Skeletal muscle tissue (tissue), 3 donors: ENCODE measurements at regions not wholly inside any gene's neighbourhood (a gene's known extent, or its start where the extent isn't known, plus 50 kb on each side); places are given as distances from the start of the nearest gene placed in this dataset.

Source experiments
- H3K27ac ChIP-seq: one replicate; pipeline ENCODE4 v1.7.0; 2013; ENCODE audit warnings: mild to moderate bottlenecking, low read depth, low read length, inconsistent platforms
- H3K27me3 ChIP-seq, 3 donors: one replicate each; pipeline ENCODE4 v1.7.0; 2013; ENCODE audit warnings: low read length in 3 of 3; ENCODE audit not compliant: control insufficient read depth in 3 of 3, insufficient read depth in 3 of 3
- H3K36me3 ChIP-seq, 3 donors: one replicate each; pipeline ENCODE4 v1.7.0; 2013; ENCODE audit warnings: low read length in 3 of 3; ENCODE audit not compliant: control insufficient read depth in 3 of 3, insufficient read depth in 3 of 3
- H3K4me1 ChIP-seq, 3 donors: one replicate each; pipeline ENCODE4 v1.7.0; 2013; ENCODE audit warnings: low read length in 3 of 3, mild to moderate bottlenecking in 3 of 3; ENCODE audit not compliant: control insufficient read depth in 3 of 3, insufficient read depth in 3 of 3
- H3K4me3 ChIP-seq, 3 donors: one replicate each; pipeline ENCODE4 v1.7.0; 2013; ENCODE audit warnings: low read length in 3 of 3
- H3K9ac ChIP-seq, 3 donors: one replicate each; pipeline ENCODE4 v1.7.0; 2013; ENCODE audit warnings: low read length in 3 of 3, mild to moderate bottlenecking in 3 of 3, moderate library complexity in 2 of 3, low read depth in 1 of 3
- H3K9me3 ChIP-seq, 3 donors: one replicate each; pipeline ENCODE4 v1.7.0; 2013; ENCODE audit warnings: low read length in 3 of 3; ENCODE audit not compliant: control insufficient read depth in 3 of 3
- donor health status: Osteomylitis.

DNA sequence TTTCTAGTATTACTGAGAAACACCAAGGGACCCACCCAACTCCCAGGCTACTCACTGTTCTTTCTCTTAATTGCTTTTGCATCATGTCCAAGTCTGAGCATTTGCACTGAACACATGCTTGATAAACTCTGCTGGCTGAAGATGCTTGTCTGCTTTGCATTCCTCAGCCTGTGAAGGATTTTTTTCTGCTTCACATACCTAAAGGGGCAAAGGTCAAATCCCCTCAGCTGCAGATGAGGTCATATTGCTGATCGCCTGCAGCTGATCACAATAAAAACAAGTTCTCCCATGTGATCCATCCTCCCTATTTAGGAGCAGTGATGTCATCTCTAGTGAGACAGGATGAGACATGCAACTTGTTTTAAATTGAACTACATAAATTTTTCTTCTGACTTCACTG lies 84.6 kb upstream of the DCBLD2 start:
- Histone ChIP-seq H3K9me3 (no peaks in the 10 kb centered on the region), H3K36me3 (no peaks in the 10 kb centered on the region), H3K4me1 (no peaks in the 10 kb centered on the region), H3K27me3 (no peaks in the 10 kb centered on the region), H3K9ac (no peak overlapping the region), H3K4me3 (no peak overlapping the region), H3K27ac (no peak overlapping the region)

DNA sequence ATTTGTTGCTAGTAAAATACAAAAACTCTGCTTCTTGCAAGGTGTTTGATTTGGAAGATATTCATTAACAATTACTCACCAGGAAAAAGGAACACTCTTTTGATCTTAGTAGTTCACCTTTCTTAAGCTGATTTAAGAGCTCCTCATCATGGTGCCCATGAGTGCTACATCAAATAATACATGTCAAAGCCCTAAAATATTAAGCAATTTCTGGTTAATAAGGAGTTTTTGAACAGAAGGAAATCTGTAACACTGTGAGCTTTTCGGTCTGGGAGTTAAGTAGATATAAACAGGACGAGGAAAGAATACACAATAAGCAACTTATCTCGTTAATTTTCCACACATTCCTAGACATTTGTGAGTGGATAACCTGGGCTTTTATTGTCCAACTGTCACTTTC lies 83.9 kb upstream of the DCBLD2 start:
- H3K9ac ChIP-seq, result no peak overlapping the region
- H3K27ac ChIP-seq, result no peak overlapping the region
- H3K36me3 ChIP-seq, result no peaks in the 10 kb centered on the region
- H3K27me3 ChIP-seq, result no peaks in the 10 kb centered on the region
- H3K4me3 ChIP-seq, result no peak overlapping the region
- H3K9me3 ChIP-seq, result no peaks in the 10 kb centered on the region
- H3K4me1 ChIP-seq, result no peaks in the 10 kb centered on the region

DNA sequence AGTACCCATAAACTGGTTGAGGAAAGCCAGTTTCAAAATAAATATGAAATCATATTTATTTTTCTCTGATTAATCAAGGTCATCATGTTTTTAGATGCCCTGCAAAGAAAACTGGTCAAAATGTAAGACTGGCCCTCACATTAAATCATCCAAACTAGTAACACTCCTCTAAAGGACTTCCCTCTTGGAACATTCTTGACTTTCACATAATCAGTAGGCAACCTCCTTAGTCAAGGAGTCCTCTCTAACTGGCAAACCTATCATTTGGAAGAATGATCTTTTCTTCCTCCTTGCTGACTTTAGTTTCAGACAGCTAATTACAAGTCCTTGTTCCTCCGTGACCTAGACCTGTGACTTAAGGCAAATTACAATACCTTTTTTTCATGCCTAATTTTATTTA lies 82.5 kb upstream of the DCBLD2 start:
- Histone ChIP-seq H3K27me3 (no peaks in the 10 kb centered on the region), H3K9me3 (no peaks in the 10 kb centered on the region), H3K4me1 (no peaks in the 10 kb centered on the region), H3K9ac (no peak overlapping the region), H3K36me3 (no peaks in the 10 kb centered on the region), H3K4me3 (no peak overlapping the region), H3K27ac (no peak overlapping the region)

DNA sequence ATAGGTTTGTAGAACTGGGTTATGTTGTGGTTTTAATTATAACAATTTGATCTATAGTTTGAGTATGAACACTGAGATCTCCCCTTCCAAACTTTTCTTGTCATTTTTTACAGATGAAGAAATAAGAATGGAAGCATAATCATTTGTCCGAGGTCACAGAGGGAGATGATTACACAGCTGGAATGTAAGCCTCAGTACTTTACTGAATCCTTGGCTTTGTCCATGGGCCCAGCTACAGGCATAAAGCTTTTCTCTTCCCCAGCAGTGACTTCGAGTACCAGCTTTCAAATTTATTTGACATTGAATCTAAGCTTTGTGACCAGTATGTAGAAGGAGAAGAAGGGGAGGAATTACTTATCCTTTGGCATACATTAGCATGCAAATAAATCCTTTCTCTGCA lies 80.9 kb upstream of the DCBLD2 start:
- Histone ChIP-seq H3K4me3 (no peak overlapping the region), H3K36me3 (no peaks in the 10 kb centered on the region), H3K27me3 (no peaks in the 10 kb centered on the region), H3K4me1 (no peaks in the 10 kb centered on the region), H3K9ac (no peak overlapping the region), H3K9me3 (no peaks in the 10 kb centered on the region), H3K27ac (no peak overlapping the region)

DNA sequence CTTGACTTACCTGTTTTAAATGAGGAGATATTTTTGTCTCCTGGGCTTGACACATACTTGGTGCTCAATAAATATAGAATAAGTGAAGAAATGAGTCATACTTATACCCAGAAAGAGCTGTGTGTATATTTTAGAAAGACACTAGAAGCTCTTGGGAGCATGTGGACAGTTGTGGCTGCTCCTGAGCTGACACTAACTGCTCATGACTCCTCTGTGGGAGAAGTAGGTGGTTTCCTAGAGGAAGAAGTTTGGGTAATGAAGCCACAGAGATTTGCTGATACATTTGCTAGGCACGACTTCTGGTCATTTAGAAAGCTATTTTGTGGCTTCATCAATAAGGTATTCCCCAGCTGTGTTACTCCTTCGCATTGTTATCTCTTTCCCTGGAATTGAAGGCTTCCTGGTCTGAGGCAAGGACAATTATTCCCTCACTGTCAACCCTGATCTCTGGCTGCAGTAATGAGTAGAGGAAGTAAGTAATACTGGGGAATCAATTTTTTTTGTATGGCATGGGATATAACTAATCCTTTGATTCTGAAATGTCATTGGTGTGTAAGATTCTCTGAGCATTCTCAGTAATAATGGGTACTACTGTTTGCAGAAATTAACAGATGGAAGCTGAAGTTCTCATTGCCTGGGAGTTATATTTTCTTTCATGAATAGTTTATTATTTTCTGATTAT lies 79.6 kb upstream of the DCBLD2 start:
- H3K36me3 ChIP-seq, result no peaks in the 10 kb centered on the region
- H3K9ac ChIP-seq, result no peak overlapping the region
- H3K4me3 ChIP-seq, result no peak overlapping the region
- no peaks in the 10 kb centered on the region for H3K9me3 ChIP-seq
- H3K27ac ChIP-seq, result no peak overlapping the region
- no peaks in the 10 kb centered on the region for H3K27me3 ChIP-seq
- H3K4me1 ChIP-seq, result no peaks in the 10 kb centered on the region

DNA sequence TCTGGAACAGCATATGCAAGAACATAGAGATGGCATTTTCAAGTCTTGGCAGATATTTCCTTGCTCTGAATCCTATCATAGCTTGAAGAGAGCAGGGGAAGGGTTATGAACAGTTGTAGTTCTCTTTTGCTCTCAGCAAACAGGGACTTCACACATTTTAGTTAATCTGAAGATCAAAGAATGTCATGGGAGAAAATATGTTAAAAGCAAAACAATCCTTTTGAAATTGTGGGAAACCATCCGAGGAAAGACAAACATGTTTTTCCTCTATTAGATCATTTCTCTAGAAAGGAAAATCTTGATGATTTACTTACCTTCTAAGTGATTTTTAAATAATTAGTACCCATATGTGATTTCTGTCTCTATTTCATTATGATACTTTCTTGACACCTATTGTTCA lies 77.8 kb upstream of the DCBLD2 start:
- H3K9me3 ChIP-seq, result no peaks in the 10 kb centered on the region
- H3K9ac ChIP-seq, result no peak overlapping the region
- H3K27me3 ChIP-seq, result no peaks in the 10 kb centered on the region
- H3K4me1 ChIP-seq, result no peaks in the 10 kb centered on the region
- H3K27ac ChIP-seq, result no peak overlapping the region
- H3K36me3 ChIP-seq, result no peaks in the 10 kb centered on the region
- H3K4me3 ChIP-seq, result no peak overlapping the region

DNA sequence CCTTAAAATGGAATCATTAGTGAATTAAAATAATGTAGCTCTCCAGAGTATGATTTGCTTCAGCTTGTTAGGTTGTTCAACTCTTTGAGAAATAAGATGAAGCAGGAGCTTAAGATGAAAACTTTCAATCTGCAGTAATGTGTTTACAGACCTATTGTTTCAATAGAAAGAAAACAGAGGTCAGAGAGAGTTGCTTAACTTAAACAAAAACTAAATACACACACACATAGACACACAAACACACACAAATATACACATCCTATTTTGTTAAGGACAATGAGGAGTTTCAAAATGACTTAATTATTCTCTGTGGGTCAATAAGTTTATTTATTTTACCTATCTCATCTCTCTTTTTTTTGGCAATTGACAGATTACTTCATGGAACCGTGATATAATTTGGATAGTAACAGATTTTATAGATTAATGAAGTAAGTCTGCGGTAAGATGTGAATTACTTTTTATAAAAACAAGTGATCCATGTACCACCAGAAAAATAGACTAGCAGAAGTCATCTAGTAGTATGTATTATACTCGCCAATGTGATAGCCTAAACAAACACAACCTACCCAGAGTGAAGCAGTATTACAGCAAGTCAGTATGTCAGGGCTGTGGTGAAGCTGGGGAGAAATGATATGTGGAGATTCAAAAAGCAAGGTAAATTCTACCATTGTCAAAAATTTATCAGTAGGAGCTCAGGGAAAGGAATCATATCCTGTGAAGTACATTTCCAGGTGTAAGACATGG lies 76.7 kb upstream of the DCBLD2 start:
- H3K27ac ChIP-seq, result no peak overlapping the region
- H3K36me3 ChIP-seq, result no peaks in the 10 kb centered on the region
- no peak overlapping the region for H3K4me3 ChIP-seq
- H3K9me3 ChIP-seq, result no peaks in the 10 kb centered on the region
- H3K4me1 ChIP-seq, result no peaks in the 10 kb centered on the region
- no peaks in the 10 kb centered on the region for H3K27me3 ChIP-seq
- H3K9ac ChIP-seq, result no peak overlapping the region

DNA sequence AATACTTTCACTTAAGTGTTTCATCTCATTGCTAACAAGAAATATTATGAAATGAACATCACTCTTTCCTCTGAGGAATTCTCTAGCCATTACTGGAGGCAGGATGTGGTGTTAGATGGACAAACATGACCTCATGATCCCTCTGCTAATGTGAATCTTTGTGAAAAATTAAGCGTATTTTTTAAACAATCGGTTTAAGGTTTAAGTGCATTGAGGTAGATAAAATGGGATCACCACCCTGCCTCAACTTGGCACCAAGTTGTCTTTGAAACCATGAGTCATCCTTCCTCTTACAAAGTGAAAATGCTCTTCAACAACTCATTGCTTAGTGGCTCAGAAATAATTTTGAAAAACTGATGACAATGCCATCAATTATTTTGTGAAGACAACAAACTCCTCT lies 76.0 kb upstream of the DCBLD2 start:
- Histone ChIP-seq H3K27ac (no peak overlapping the region), H3K9ac (no peak overlapping the region), H3K4me3 (no peak overlapping the region), H3K4me1 (no peaks in the 10 kb centered on the region), H3K36me3 (no peaks in the 10 kb centered on the region), H3K9me3 (no peaks in the 10 kb centered on the region), H3K27me3 (no peaks in the 10 kb centered on the region)

DNA sequence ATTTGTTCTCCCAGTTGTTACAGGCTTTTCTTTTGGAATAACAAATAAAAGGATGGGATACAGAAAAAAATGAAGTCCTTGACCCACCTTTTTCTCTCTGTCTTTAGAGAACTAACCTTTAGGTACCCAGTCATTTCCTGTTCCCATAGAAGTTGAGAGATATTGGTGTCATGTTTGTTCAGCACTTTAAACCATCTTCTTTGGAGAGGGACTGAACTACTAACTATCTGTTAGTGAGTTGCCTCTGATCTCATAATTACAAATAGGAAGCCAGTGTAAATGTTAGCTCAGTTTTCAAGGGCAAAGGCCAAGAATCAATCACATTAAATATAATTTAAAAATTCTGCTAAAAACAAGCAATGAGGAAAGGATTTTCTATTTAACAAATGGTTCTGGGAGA lies 72.9 kb upstream of the DCBLD2 start:
- no peak overlapping the region for H3K27ac ChIP-seq
- H3K36me3 ChIP-seq, result no peaks in the 10 kb centered on the region
- H3K9me3 ChIP-seq, result no peaks in the 10 kb centered on the region
- no peaks in the 10 kb centered on the region for H3K4me1 ChIP-seq
- H3K27me3 ChIP-seq, result no peaks in the 10 kb centered on the region
- H3K4me3 ChIP-seq, result no peak overlapping the region
- no peak overlapping the region for H3K9ac ChIP-seq

DNA sequence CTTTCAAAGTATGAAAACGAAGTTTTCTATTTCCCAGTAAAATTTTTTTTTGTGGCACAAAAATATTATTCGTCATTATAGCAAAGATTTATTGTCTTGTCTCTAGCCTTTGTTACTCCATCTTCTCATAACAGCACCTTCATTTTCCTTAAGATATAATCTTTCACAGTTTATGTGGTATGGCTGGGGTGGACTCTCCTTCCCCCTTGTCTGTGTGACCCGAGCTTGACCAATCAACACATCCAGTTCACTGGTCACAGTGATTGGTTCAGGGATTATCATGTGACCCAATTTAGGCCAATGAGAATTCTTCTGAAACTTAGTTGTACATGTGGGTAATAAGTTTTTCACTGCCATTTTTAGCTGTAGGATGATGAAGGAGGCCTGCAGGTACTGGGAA lies 71.2 kb upstream of the DCBLD2 start:
- Histone ChIP-seq H3K27me3 (no peaks in the 10 kb centered on the region), H3K4me1 (no peaks in the 10 kb centered on the region), H3K27ac (no peak overlapping the region), H3K36me3 (no peaks in the 10 kb centered on the region), H3K4me3 (no peak overlapping the region), H3K9ac (no peak overlapping the region), H3K9me3 (no peaks in the 10 kb centered on the region)
